ENCODE measurements at regions not wholly inside any gene's neighbourhood (a gene's known extent, or its start where the extent isn't known, plus 50 kb on each side); places are given as distances from the start of the nearest gene placed in this dataset.

DNA sequence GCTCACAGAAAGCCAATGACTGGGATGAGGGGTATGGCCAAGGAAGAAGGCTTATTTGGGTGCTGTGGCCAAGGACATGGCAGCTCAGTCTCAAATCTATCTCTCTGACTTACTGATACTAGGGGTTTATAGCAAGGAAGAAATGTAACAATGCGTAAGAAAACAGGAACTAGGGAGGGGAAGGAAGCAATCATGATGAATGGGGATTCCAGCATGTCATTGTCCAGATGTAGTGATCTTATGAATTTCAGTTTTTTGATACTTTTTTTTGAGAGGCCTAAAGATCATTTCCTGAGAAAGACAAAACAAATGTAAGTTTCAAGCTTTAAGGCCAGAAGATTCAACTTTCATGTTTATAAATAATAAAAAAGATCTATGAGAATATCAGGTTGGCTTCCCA, 298.6 kb upstream of the FAM98A start:
- no peak for DNase-seq (ENCODE audit: low read depth)
- no peak overlapping the region for H3K4me3 ChIP-seq (ENCODE audit: low read depth, low read length)
- TF ChIP-seq, protein P1, sequence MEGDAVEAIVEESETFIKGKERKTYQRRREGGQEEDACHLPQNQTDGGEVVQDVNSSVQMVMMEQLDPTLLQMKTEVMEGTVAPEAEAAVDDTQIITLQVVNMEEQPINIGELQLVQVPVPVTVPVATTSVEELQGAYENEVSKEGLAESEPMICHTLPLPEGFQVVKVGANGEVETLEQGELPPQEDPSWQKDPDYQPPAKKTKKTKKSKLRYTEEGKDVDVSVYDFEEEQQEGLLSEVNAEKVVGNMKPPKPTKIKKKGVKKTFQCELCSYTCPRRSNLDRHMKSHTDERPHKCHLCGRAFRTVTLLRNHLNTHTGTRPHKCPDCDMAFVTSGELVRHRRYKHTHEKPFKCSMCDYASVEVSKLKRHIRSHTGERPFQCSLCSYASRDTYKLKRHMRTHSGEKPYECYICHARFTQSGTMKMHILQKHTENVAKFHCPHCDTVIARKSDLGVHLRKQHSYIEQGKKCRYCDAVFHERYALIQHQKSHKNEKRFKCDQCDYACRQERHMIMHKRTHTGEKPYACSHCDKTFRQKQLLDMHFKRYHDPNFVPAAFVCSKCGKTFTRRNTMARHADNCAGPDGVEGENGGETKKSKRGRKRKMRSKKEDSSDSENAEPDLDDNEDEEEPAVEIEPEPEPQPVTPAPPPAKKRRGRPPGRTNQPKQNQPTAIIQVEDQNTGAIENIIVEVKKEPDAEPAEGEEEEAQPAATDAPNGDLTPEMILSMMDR (conservative IDR thresholded peaks at IDR 0.05; ENCODE audit: low read depth, low read length) = no peak

DNA sequence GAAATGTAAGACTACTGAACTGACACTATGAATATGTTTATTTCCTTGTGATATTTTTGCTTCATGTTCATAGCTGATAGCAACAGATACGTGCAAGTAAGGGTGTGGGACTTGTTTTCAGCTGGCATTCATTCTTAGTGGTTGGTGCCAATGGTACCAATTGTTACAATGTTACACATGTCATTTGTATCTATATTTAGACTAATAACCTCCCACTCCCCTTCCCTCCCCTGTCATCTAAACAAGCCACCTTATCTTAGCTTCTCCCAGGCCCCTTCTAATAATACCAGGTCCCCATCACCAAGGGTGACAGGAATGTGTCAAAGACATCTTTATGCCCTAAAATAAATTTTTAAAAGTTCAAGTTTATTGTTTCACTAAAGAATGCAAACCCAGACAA, 294.7 kb upstream of the FAM98A start:
- TF ChIP-seq, protein P1 (conservative IDR thresholded peaks at IDR 0.05; ENCODE audit: low read depth, low read length) = no peak
- DNase-seq (ENCODE audit: low read depth) = no peak
- H3K4me3 ChIP-seq (ENCODE audit: low read depth, low read length) = no peak overlapping the region

DNA sequence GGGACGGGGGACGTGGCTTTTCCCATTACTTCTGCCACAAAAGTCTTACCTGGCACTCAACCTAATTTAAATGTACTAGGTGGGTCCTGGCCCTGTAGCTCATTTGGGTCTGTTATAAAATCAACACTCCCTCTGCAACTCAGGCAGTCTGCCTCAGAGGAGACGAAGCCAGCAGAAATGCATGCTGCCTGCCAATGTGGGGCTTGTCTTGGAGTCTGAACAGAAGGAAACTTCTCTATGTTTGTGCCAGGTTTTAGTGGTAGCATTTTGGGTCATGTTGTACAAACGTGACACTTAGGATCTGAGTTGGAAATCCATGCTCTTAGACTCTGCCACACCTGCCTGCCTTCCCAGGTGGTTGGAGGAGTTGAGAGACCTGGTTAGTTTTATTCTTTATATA, 292.5 kb upstream of the FAM98A start:
- H3K4me3 ChIP-seq (ENCODE audit: low read depth, low read length) = no peak overlapping the region
- DNase-seq (ENCODE audit: low read depth) = no peak
- TF ChIP-seq, protein P1 (conservative IDR thresholded peaks at IDR 0.05; ENCODE audit: low read depth, low read length) = no peak

DNA sequence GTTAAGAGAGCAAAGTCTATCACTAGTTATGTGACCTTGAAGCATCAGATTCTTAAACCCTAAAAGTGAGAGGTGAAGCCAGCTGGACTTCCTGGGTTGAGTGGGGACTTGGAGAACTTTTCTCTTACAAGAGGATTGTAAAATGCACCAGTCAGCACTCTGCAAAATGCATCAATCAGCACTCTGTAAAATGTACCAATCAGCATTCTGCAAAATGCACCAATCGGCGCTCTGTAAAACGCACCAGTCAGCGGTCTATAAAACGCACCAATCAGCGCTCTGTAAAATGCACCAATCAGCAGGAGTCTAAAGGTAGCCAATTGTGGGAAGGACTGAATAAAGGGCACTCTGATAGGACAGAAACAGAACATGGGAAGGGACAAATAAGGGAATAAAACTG, 291.6 kb upstream of the FAM98A start:
- no peak for DNase-seq (ENCODE audit: low read depth)
- H3K4me3 ChIP-seq (ENCODE audit: low read depth, low read length) = no peak overlapping the region
- TF ChIP-seq, protein P1 (conservative IDR thresholded peaks at IDR 0.05; ENCODE audit: low read depth, low read length) = no peak

DNA sequence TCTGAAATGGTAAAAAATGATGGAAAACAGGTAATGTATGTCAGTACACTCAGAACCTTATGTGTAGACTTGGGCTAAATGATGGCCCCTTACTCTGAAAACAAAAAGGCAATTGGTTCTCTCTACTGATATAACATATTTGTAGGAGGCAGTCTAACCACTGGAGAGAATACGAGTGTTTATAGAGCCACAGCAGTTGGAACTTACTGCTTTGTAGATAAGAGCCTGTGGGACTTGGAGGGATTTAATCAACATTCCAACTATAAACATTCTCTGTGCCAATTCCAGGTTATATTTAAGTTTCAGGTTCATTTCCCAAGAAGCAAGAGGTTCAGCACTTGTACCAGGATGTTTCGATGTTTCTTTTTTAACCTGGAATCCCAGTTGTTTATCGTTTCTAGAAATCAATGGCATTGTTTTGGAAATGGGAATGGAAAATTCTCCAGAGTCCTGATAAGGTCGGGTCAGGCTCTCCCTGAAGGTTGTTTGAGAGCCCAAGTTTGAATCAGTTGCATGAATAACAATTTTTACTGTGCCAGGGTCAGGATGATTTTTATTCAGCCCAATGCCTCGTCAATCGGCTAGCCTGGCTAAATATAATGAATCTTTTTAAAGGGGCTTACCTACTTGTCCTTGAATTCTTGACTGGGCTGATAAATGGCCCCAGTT, 278.4 kb upstream of the FAM98A start:
- no peak overlapping the region for H3K4me3 ChIP-seq (ENCODE audit: low read depth, low read length)
- TF ChIP-seq, protein P1 (conservative IDR thresholded peaks at IDR 0.05; ENCODE audit: low read depth, low read length) = no peak
- no peak for DNase-seq (ENCODE audit: low read depth)

DNA sequence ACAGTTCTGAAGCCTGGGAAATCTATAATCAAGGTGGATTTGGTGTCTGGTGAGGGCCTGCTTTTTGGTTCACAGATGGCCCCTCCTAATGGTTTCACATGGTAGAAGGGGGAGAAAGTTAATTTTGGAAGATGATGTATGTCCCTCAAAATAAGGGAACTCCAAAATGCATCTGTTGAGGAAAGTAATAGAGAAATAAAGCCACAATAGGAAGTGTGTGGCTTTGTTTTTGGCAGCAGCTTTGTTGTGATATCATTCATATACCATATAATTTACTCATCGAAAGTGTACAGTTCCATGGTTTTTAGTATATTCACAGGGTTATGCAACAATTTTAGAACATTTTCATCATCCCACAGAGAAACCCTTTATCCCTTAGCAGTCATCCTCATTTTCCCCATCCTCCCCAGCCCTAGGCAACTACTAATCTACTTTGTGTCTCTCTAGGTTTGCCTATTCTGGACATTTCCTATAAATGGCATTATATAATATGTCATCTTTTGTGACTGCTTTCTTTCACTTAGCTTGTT, 274.0 kb upstream of the FAM98A start:
- TF ChIP-seq, protein P1 (conservative IDR thresholded peaks at IDR 0.05; ENCODE audit: low read depth, low read length) = no peak
- no peak overlapping the region for H3K4me3 ChIP-seq (ENCODE audit: low read depth, low read length)
- no peak for DNase-seq (ENCODE audit: low read depth)
